ENCODE measurements at regions not wholly inside any gene's neighbourhood (a gene's known extent, or its start where the extent isn't known, plus 50 kb on each side); places are given as distances from the start of the nearest gene placed in this dataset.
"Not testable (repeated sequence)": the region's sequence is repeated elsewhere in the genome, so short reads cannot be mapped to it uniquely, and the experiment has no call there.

GRCh38 chrX:40406330-40406859 lies 174.4 kb upstream of the ATP6AP2 start:
- DNase-seq: no peak

- no peak for DNase-seq
These were observed 175.4 kb upstream of the ATP6AP2 start for GRCh38 chrX:40405399-40405798.

- DNase-seq: no peak
These were observed 177.0 kb upstream of the ATP6AP2 start for GRCh38 chrX:40403757-40404156.

GRCh38 chrX:40402831-40403533 lies 177.8 kb upstream of the ATP6AP2 start:
- no peak for DNase-seq

GRCh38 chrX:40395102-40395501 lies 185.7 kb upstream of the ATP6AP2 start:
- no peak for DNase-seq

- DNase-seq: no peak
These were observed 186.5 kb upstream of the ATP6AP2 start for GRCh38 chrX:40394302-40394701.

- DNase-seq: no peak
These were observed 188.2 kb upstream of the ATP6AP2 start for GRCh38 chrX:40392599-40392998.

- DNase-seq: no peak
These were observed 189.1 kb upstream of the ATP6AP2 start for GRCh38 chrX:40391662-40392061.

- DNase-seq: no peak
These were observed 191.2 kb upstream of the ATP6AP2 start for GRCh38 chrX:40389555-40389954.

GRCh38 chrX:40388441-40388840 lies 192.3 kb upstream of the ATP6AP2 start:
- no peak for DNase-seq

GRCh38 chrX:40387869-40388268 lies 192.9 kb upstream of the ATP6AP2 start:
- not testable (repeated sequence) for DNase-seq

- not testable (repeated sequence) for DNase-seq
These were observed 193.5 kb upstream of the ATP6AP2 start for GRCh38 chrX:40387311-40387710.

GRCh38 chrX:40385682-40386081 lies 195.1 kb upstream of the ATP6AP2 start:
- no peak for DNase-seq

- no peak for DNase-seq
These were observed 195.5 kb upstream of the ATP6AP2 start for GRCh38 chrX:40385256-40385655.

- no peak for DNase-seq
These were observed 196.8 kb upstream of the ATP6AP2 start for GRCh38 chrX:40383969-40384368.

- no peak for DNase-seq
These were observed 197.4 kb upstream of the ATP6AP2 start for GRCh38 chrX:40383360-40383759.

- DNase-seq: no peak
These were observed 199.9 kb upstream of the ATP6AP2 start for GRCh38 chrX:40380655-40381488.

- DNase-seq: no peak
These were observed 203.1 kb upstream of the ATP6AP2 start for GRCh38 chrX:40377684-40378083.

GRCh38 chrX:40374486-40374885 lies 206.3 kb upstream of the ATP6AP2 start:
- DNase-seq: no peak

- DNase-seq: no peak
These were observed 207.1 kb upstream of the ATP6AP2 start for GRCh38 chrX:40373641-40374040.

GRCh38 chrX:40373025-40373424 lies 207.7 kb upstream of the ATP6AP2 start:
- no peak for DNase-seq

GRCh38 chrX:40371376-40371775 lies 209.4 kb upstream of the ATP6AP2 start:
- DNase-seq: no peak

- DNase-seq: no peak
These were observed 212.1 kb upstream of the ATP6AP2 start for GRCh38 chrX:40368611-40369061.

- no peak for DNase-seq
These were observed 214.1 kb upstream of the ATP6AP2 start for GRCh38 chrX:40366661-40367060.

All from AML-193 (cell line).